Neural progenitor cell (in vitro differentiated cells): ENCODE measurements at regions not wholly inside any gene's neighbourhood (a gene's known extent, or its start where the extent isn't known, plus 50 kb on each side); places are given as distances from the start of the nearest gene placed in this dataset.

ENCODE experiments used
- DNase-seq: peaks from one replicate; pipeline ENCODE4 v3.0.0-alpha.2; 2016; ENCODE audit warnings: low spot score
- H2AFZ ChIP-seq: fragments of 200-600 bp; sonication (generic); replicated peaks from 2 replicates; pipeline ENCODE4 v1.6.1; 2016; ENCODE audit warnings: antibody characterized with exemption
- H3F3A ChIP-seq: fragments of 200-600 bp; sonication (generic); 2 replicates; pipeline ENCODE4 v1.6.1; 2016; ENCODE audit warnings: antibody characterized with exemption, low read depth
- H3K27ac ChIP-seq: fragments of 200-600 bp; sonication (generic); 2 replicates; pipeline ENCODE4 v1.5.1; 2016; ENCODE audit warnings: mild to moderate bottlenecking
- H3K27me3 ChIP-seq: fragments of 200-600 bp; sonication (generic); 2 replicates; pipeline ENCODE4 v1.6.1; 2016; ENCODE audit warnings: mild to moderate bottlenecking, moderate library complexity
- H3K36me3 ChIP-seq: fragments of 200-600 bp; sonication (generic); 2 replicates; pipeline ENCODE4 v1.5.1; 2016
- H3K4me1 ChIP-seq: fragments of 200-600 bp; sonication (generic); 2 replicates; pipeline ENCODE4 v1.6.1; 2016; ENCODE audit warnings: mixed run types
- H3K4me2 ChIP-seq: fragments of 200-600 bp; sonication (generic); 2 replicates; pipeline ENCODE4 v1.6.1; 2016
- H3K4me3 ChIP-seq: fragments of 200-600 bp; sonication (generic); 2 replicates; pipeline ENCODE4 v1.5.1; 2016
- H3K79me2 ChIP-seq: fragments of 200-600 bp; sonication (generic); 2 replicates; pipeline ENCODE4 v1.6.1; 2016; ENCODE audit warnings: low read depth
- H3K9ac ChIP-seq: fragments of 200-600 bp; sonication (generic); 2 replicates; pipeline ENCODE4 v1.6.1; 2016
- H3K9me3 ChIP-seq: fragments of 200-600 bp; sonication (generic); 2 replicates; pipeline ENCODE4 v1.5.1; 2016; ENCODE audit warnings: low read depth
- H4K20me1 ChIP-seq: fragments of 200-600 bp; sonication (generic); 2 replicates; pipeline ENCODE4 v1.6.1; 2016; ENCODE audit warnings: low read depth
- H3K27ac Mint-ChIP-seq: 3 replicates; pipeline ENCODE4 v1.8.0; 2021; ENCODE audit warnings: mixed read lengths
- H3K27me3 Mint-ChIP-seq: 2 replicates; pipeline ENCODE4 v1.8.0; 2022; ENCODE audit warnings: low read depth, mild to moderate bottlenecking, inconsistent platforms, moderate library complexity, mixed read lengths; ENCODE audit not compliant: insufficient read depth
- H3K36me3 Mint-ChIP-seq: 3 replicates; pipeline ENCODE4 v1.8.0; 2021; ENCODE audit warnings: mixed read lengths
- H3K4me1 Mint-ChIP-seq: 3 replicates; pipeline ENCODE4 v1.8.0; 2021; ENCODE audit warnings: mixed read lengths
- H3K4me3 Mint-ChIP-seq: 3 replicates; pipeline ENCODE4 v1.8.0; 2021; ENCODE audit warnings: mild to moderate bottlenecking, moderate library complexity, mixed read lengths
- H3K9me3 Mint-ChIP-seq: 3 replicates; pipeline ENCODE4 v1.8.0; 2020; ENCODE audit warnings: mixed read lengths
- CTCF ChIP-seq: fragments of 200-600 bp; sonication (generic); IDR thresholded peaks from 2 replicates; pipeline ENCODE4 v1.5.1; 2017; ENCODE audit warnings: antibody characterized with exemption, mild to moderate bottlenecking
- EZH2 ChIP-seq: fragments of 200-600 bp; sonication (generic); IDR thresholded peaks from 2 replicates; pipeline ENCODE4 v1.6.1; 2017; ENCODE audit warnings: antibody characterized with exemption, mild to moderate bottlenecking, moderate library complexity
- EZH2phosphoT487 ChIP-seq: fragments of 200-600 bp; sonication (generic); IDR thresholded peaks from 2 replicates; pipeline ENCODE4 v1.6.1; 2017; ENCODE audit warnings: antibody characterized with exemption

GRCh38 chr7:34308595-34308994 is 349.4 kb upstream of the NPSR1 start:
- H3K4me3 ChIP-seq = no peak overlapping the region
- Mint-ChIP-seq H3K4me3 (no peak overlapping the region), H3K27me3 (peaks cover 2% of the 10 kb centered on the region), H3K4me1 (no peaks in the 10 kb centered on the region), H3K36me3 (no peaks in the 10 kb centered on the region), H3K27ac (no peak overlapping the region), H3K9me3 (peaks cover 10% of the 10 kb centered on the region)
- DNase-seq = no peak
- no peaks in the 10 kb centered on the region for H3K4me1 ChIP-seq
- H2AFZ ChIP-seq = no peak overlapping the region
- no peak overlapping the region for H3K27ac ChIP-seq
- H3K36me3 ChIP-seq = peaks cover 3% of the 10 kb centered on the region
- no peak overlapping the region for H3K4me2 ChIP-seq
- H3K27me3 ChIP-seq = no peaks in the 10 kb centered on the region
- no peaks in the 10 kb centered on the region for H3F3A ChIP-seq
- TF ChIP-seq EZH2phosphoT487 (no peak), EZH2 (no peak)
- H3K9ac ChIP-seq = no peak overlapping the region
- no peaks in the 10 kb centered on the region for H4K20me1 ChIP-seq
- peaks cover 12% of the 10 kb centered on the region for H3K9me3 ChIP-seq
- H3K79me2 ChIP-seq = no peaks in the 10 kb centered on the region

- Mint-ChIP-seq H3K27ac (no peak overlapping the region), H3K4me1 (no peaks in the 10 kb centered on the region), H3K36me3 (no peaks in the 10 kb centered on the region), H3K4me3 (no peak overlapping the region), H3K9me3 (peaks cover 10% of the 10 kb centered on the region), H3K27me3 (peaks cover 2% of the 10 kb centered on the region)
- no peaks in the 10 kb centered on the region for H3K27me3 ChIP-seq
- no peak overlapping the region for H3K4me2 ChIP-seq
- no peak for DNase-seq
- no peak overlapping the region for H2AFZ ChIP-seq
- H3K4me1 ChIP-seq = no peaks in the 10 kb centered on the region
- H3K9ac ChIP-seq = no peak overlapping the region
- no peaks in the 10 kb centered on the region for H3K79me2 ChIP-seq
- H3K4me3 ChIP-seq = no peak overlapping the region
- TF ChIP-seq CTCF (no peak), EZH2phosphoT487 (no peak), EZH2 (no peak)
- no peak overlapping the region for H3K27ac ChIP-seq
- H3K9me3 ChIP-seq = peaks cover 12% of the 10 kb centered on the region
- H4K20me1 ChIP-seq = no peaks in the 10 kb centered on the region
- H3F3A ChIP-seq = no peaks in the 10 kb centered on the region
- H3K36me3 ChIP-seq = peaks cover 3% of the 10 kb centered on the region
Observed at GRCh38 chr7:34309116-34309515, 348.9 kb upstream of the NPSR1 start.

GRCh38 chr7:34309584-34309983 is 348.4 kb upstream of the NPSR1 start:
- Histone ChIP-seq H4K20me1 (no peaks in the 10 kb centered on the region), H3K4me1 (no peaks in the 10 kb centered on the region), H3K79me2 (no peaks in the 10 kb centered on the region), H3K4me3 (no peak overlapping the region), H3K27ac (no peak overlapping the region), H3K9ac (no peak overlapping the region), H3K27me3 (no peaks in the 10 kb centered on the region), H3K36me3 (peaks cover 3% of the 10 kb centered on the region), H2AFZ (no peak overlapping the region), H3F3A (no peaks in the 10 kb centered on the region), H3K4me2 (no peak overlapping the region), H3K9me3 (peaks cover 12% of the 10 kb centered on the region)
- Mint-ChIP-seq H3K27ac (no peak overlapping the region), H3K27me3 (peaks cover 2% of the 10 kb centered on the region), H3K4me3 (no peak overlapping the region), H3K9me3 (peaks cover 10% of the 10 kb centered on the region), H3K4me1 (no peaks in the 10 kb centered on the region), H3K36me3 (no peaks in the 10 kb centered on the region)
- no peak for DNase-seq
- TF ChIP-seq CTCF (no peak), EZH2phosphoT487 (no peak)

- Histone ChIP-seq H3K79me2 (no peaks in the 10 kb centered on the region), H3K36me3 (peaks cover 3% of the 10 kb centered on the region), H2AFZ (no peak overlapping the region), H3F3A (no peaks in the 10 kb centered on the region), H4K20me1 (no peaks in the 10 kb centered on the region), H3K9ac (no peak overlapping the region), H3K4me3 (no peak overlapping the region), H3K27ac (no peak overlapping the region), H3K4me1 (no peaks in the 10 kb centered on the region), H3K4me2 (no peak overlapping the region), H3K9me3 (peaks cover 12% of the 10 kb centered on the region), H3K27me3 (no peaks in the 10 kb centered on the region)
- peaks cover 10% of the 10 kb centered on the region for H3K9me3 Mint-ChIP-seq
- H3K4me1 Mint-ChIP-seq = no peaks in the 10 kb centered on the region
- peaks cover 2% of the 10 kb centered on the region for H3K27me3 Mint-ChIP-seq
- no peak overlapping the region for H3K27ac Mint-ChIP-seq
- no peak overlapping the region for H3K4me3 Mint-ChIP-seq
- no peaks in the 10 kb centered on the region for H3K36me3 Mint-ChIP-seq
- no peak for DNase-seq
- no peak for TF ChIP-seq EZH2
- TF ChIP-seq EZH2phosphoT487 = no peak
- TF ChIP-seq CTCF = no peak
Observed at GRCh38 chr7:34311591-34311990, 346.4 kb upstream of the NPSR1 start.
